Mesothelial cell of epicardium (in vitro differentiated cells): ENCODE measurements at regions not wholly inside any gene's neighbourhood (a gene's known extent, or its start where the extent isn't known, plus 50 kb on each side); places are given as distances from the start of the nearest gene placed in this dataset.
A peak's percentile ranks its signal among the peaks of the same experiment; 100 is the strongest.

Experiments
- DNase-seq, 2 experiments: peaks; one replicate each; pipeline ENCODE4 v3.0.0; 2021; ENCODE audit warnings: low spot score in 2 of 2; ENCODE audit not compliant: unreplicated experiment in 2 of 2
- H3K27ac Mint-ChIP-seq: 2 replicates; pipeline ENCODE4 v1.8.0; 2021; ENCODE audit warnings: mixed read lengths
- H3K27me3 Mint-ChIP-seq: 2 replicates; pipeline ENCODE4 v1.8.0; 2021; ENCODE audit warnings: low read depth, mixed read lengths
- H3K36me3 Mint-ChIP-seq: 2 replicates; pipeline ENCODE4 v1.8.0; 2021; ENCODE audit warnings: mixed read lengths
- H3K4me1 Mint-ChIP-seq: 2 replicates; pipeline ENCODE4 v1.8.0; 2021; ENCODE audit warnings: mixed read lengths
- H3K4me3 Mint-ChIP-seq: 2 replicates; pipeline ENCODE4 v1.8.0; 2021; ENCODE audit warnings: mild to moderate bottlenecking, moderate library complexity, mixed read lengths
- H3K9me3 Mint-ChIP-seq: 2 replicates; pipeline ENCODE4 v1.8.0; 2021; ENCODE audit warnings: mixed read lengths
- TF ChIP-seq, protein P1 (sequence below): fragments of 200-600 bp; sonication (generic); IDR thresholded peaks from one replicate; pipeline ENCODE4 v1.5.0; 2021; ENCODE audit warnings: antibody characterized with exemption; ENCODE audit not compliant: unreplicated experiment

DNA sequence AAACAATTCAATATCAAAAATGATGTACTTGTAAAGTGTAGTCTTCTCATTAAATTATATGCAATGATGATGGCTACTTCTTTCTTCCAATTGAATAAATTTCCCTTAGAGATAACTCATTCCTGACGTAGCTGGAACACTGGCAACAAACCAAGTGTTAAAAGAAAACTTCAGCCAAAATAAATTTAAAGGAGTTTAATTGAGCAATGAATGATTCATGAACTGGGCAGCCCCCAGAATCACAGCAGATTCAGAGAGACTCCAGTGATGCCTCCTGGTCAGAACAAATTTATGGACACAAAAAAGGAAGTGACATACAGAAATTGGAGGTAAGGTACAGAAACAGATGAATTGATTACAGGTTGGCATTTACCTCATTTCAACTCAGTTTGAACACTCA, 276.5 kb downstream of the DSC3 start:
- no peaks in the 10 kb centered on the region for H3K27me3 Mint-ChIP-seq
- no peak for DNase-seq
- no peak overlapping the region for H3K27ac Mint-ChIP-seq
- TF ChIP-seq, protein P1, sequence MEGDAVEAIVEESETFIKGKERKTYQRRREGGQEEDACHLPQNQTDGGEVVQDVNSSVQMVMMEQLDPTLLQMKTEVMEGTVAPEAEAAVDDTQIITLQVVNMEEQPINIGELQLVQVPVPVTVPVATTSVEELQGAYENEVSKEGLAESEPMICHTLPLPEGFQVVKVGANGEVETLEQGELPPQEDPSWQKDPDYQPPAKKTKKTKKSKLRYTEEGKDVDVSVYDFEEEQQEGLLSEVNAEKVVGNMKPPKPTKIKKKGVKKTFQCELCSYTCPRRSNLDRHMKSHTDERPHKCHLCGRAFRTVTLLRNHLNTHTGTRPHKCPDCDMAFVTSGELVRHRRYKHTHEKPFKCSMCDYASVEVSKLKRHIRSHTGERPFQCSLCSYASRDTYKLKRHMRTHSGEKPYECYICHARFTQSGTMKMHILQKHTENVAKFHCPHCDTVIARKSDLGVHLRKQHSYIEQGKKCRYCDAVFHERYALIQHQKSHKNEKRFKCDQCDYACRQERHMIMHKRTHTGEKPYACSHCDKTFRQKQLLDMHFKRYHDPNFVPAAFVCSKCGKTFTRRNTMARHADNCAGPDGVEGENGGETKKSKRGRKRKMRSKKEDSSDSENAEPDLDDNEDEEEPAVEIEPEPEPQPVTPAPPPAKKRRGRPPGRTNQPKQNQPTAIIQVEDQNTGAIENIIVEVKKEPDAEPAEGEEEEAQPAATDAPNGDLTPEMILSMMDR, result no peak
- H3K36me3 Mint-ChIP-seq, result no peaks in the 10 kb centered on the region
- peaks cover 19% of the 10 kb centered on the region for H3K4me1 Mint-ChIP-seq
- H3K4me3 Mint-ChIP-seq, result no peak overlapping the region
- peaks cover 11% of the 10 kb centered on the region for H3K9me3 Mint-ChIP-seq

DNA sequence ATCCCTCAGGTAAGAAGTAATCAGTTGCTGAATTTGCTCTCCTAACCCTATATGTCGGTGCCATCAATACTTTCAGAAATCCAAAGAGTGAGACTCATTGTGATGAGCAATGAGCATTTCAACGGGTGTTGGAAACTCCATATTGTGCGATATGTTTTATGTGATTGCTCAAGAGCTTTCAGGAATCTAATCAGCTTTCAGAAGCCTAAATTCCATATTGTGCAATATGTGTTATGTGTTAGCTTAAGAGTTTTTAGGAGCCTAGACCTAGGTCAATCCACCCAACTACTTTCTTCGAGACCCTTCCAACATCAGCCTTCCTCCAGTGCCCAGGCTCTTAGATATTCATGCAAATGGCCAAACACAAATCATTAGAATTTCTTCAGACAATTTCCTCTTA, 277.3 kb downstream of the DSC3 start:
- TF ChIP-seq, protein P1, result no peak
- no peaks in the 10 kb centered on the region for H3K36me3 Mint-ChIP-seq
- peaks cover 19% of the 10 kb centered on the region for H3K4me1 Mint-ChIP-seq
- DNase-seq, result no peak
- H3K9me3 Mint-ChIP-seq, result peaks cover 5% of the 10 kb centered on the region
- no peaks in the 10 kb centered on the region for H3K27me3 Mint-ChIP-seq
- H3K27ac Mint-ChIP-seq, result no peak overlapping the region
- H3K4me3 Mint-ChIP-seq, result no peak overlapping the region

DNA sequence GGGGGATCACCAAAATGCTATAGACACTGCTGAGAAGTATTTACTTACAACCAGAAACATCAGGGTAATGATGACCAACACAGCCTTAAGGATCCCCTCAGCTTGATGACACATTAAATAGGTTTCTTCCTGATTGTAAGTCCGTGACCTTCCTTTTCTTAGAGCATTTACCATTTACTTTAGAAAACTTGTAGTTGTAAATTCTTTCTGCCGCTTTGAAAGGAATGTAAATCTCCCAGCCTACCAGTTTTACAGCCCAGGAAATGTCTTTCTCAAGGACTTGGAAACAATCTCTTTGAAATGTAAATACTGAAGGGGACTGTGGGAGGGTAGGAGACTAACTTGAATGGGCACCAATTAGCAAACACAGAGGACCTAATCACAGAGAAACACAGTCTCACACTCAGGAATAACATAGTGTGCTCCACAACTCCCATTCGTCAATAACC, 278.6 kb downstream of the DSC3 start:
- H3K4me1 Mint-ChIP-seq, result peaks cover 19% of the 10 kb centered on the region
- no peaks in the 10 kb centered on the region for H3K36me3 Mint-ChIP-seq
- no peak overlapping the region for H3K4me3 Mint-ChIP-seq
- H3K27me3 Mint-ChIP-seq, result no peaks in the 10 kb centered on the region
- peak overlapping the region; percentile 48 for H3K27ac Mint-ChIP-seq
- TF ChIP-seq, protein P1, result no peak
- no peak for DNase-seq
- H3K9me3 Mint-ChIP-seq, result no peaks in the 10 kb centered on the region

DNA sequence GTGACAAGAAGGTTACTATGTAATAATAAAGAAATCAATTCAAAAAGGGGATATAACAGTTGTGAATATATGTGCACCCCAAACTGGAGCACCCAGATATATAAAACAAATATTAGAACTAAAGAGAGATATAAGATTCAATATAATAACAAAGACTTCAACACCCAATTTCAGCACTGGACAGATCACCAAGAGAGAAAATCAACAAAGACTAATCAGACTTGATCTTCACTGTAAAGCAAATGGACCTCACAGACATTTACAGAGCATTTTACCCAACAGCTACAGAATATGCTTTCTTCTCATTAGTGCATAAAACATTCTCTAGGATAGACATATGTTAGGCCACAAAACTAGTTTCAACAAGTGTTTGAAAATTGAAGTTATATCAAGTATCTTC, 287.7 kb downstream of the DSC3 start:
- H3K27ac Mint-ChIP-seq, result no peak overlapping the region
- H3K27me3 Mint-ChIP-seq, result peaks cover 14% of the 10 kb centered on the region
- DNase-seq, result no peak
- no peak overlapping the region for H3K4me3 Mint-ChIP-seq
- peaks cover 9% of the 10 kb centered on the region for H3K9me3 Mint-ChIP-seq
- no peaks in the 10 kb centered on the region for H3K36me3 Mint-ChIP-seq
- H3K4me1 Mint-ChIP-seq, result no peaks in the 10 kb centered on the region
- TF ChIP-seq, protein P1, result no peak

DNA sequence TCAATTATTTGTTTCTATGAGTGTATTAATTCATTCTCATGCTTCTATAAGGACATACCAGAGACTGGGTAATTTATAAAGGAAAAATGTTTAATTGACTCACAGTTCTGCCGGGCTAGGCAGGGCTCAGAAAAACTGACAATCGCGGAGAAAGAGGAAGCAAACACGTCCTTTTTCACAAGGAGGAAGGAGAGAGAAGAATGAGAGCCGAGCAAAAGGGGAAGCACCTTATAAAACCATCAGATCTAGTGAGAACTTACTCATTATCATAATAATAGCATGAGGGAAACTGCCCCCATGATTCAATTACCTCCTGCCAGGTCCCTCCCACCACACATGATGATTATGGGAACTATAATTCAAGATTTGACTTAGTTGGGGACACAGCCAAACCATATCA, 294.0 kb downstream of the DSC3 start:
- Mint-ChIP-seq H3K36me3 (peaks cover 2% of the 10 kb centered on the region), H3K4me1 (peaks cover 3% of the 10 kb centered on the region), H3K9me3 (peaks cover 12% of the 10 kb centered on the region), H3K27me3 (peaks cover 7% of the 10 kb centered on the region), H3K27ac (no peak overlapping the region), H3K4me3 (no peak overlapping the region)
- no peak for DNase-seq
- TF ChIP-seq, protein P1, result no peak

DNA sequence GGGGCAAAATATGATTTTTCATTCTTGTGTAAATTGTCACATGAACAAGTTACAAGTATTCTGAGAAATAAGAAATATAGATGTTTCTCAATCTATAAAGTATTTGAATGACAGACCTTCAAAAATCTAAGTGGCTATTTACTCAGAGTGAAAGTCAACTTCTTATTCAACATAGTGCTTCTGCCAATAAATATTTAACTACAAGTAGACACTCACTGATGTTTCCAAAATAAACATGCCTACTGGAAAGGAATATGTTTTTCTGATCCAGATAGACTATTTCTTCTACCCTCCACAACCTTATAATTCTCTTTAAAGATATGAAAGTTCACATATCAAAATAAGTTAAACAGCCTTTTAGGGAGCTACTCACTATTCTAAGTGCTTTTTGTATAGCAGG, 296.3 kb downstream of the DSC3 start:
- Mint-ChIP-seq H3K36me3 (peaks cover 6% of the 10 kb centered on the region), H3K27ac (no peak overlapping the region), H3K4me3 (no peak overlapping the region), H3K27me3 (no peaks in the 10 kb centered on the region), H3K9me3 (peaks cover 15% of the 10 kb centered on the region), H3K4me1 (peaks cover 10% of the 10 kb centered on the region)
- DNase-seq, result no peak
- TF ChIP-seq, protein P1, result no peak
